Spleen (tissue), 11 donors: ENCODE measurements at regions not wholly inside any gene's neighbourhood (a gene's known extent, or its start where the extent isn't known, plus 50 kb on each side); places are given as distances from the start of the nearest gene placed in this dataset.

Experiments used
- DNase-seq: peaks from one replicate; pipeline ENCODE4 v3.0.0-alpha.2; 2020
- H3K27ac ChIP-seq, 8 donors: fragments of 200-600 bp; sonication (generic) in 7 of 8; 1 replicate in 4 of 8; 2 replicates in 4 of 8; pipeline versions ENCODE4 v1.5.0 to v1.8.0; 2016 to 2021; ENCODE audit warnings: inconsistent platforms in 4 of 8, mild to moderate bottlenecking in 4 of 8, moderate library complexity in 1 of 8
- H3K27me3 ChIP-seq, 7 donors: fragments of 200-600 bp; sonication (generic) in 6 of 7; replicated peaks in 1 of 7; 1 replicate in 4 of 7; 2 replicates in 3 of 7; pipeline versions ENCODE4 v1.5.0 to v1.8.0; 2016 to 2021; ENCODE audit warnings: inconsistent platforms in 3 of 7, mild to moderate bottlenecking in 1 of 7
- H3K36me3 ChIP-seq, 6 donors: fragments of 200-600 bp; sonication (generic) in 5 of 6; 1 replicate in 4 of 6; 2 replicates in 2 of 6; pipeline versions ENCODE4 v1.5.0 to v1.8.0; 2016 to 2021; ENCODE audit warnings: inconsistent platforms in 2 of 6
- H3K4me1 ChIP-seq, 6 donors: fragments of 200-600 bp; sonication (generic) in 5 of 6; 1 replicate in 3 of 6; 2 replicates in 3 of 6; pipeline versions ENCODE4 v1.5.0 to v1.8.0; 2016 to 2021; ENCODE audit warnings: inconsistent platforms in 3 of 6
- H3K4me3 ChIP-seq, 8 donors: fragments of 200-600 bp; sonication (generic) in 7 of 8; 1 replicate in 4 of 8; 2 replicates in 4 of 8; pipeline versions ENCODE4 v1.5.0 to v1.8.0; 2016 to 2021; ENCODE audit warnings: inconsistent platforms in 4 of 8, mild to moderate bottlenecking in 4 of 8, moderate library complexity in 2 of 8
- H3K9me3 ChIP-seq, 8 donors: fragments of 200-600 bp; sonication (generic) in 7 of 8; 1 replicate in 4 of 8; 2 replicates in 4 of 8; pipeline versions ENCODE4 v1.5.0 to v1.8.0; 2016 to 2021; ENCODE audit warnings: inconsistent platforms in 4 of 8
- POLR2A ChIP-seq, 3 donors: fragments of 450-650 bp; IDR thresholded peaks; one replicate each; pipeline ENCODE4 v1.5.1; 2017; ENCODE audit warnings: antibody characterized with exemption in 3 of 3, mild to moderate bottlenecking in 1 of 3
- POLR2AphosphoS5 ChIP-seq, 3 donors: sonication (generic); formaldehyde crosslinking; IDR thresholded peaks; one replicate each; pipeline ENCODE4 v1.5.1; 2017; ENCODE audit warnings: antibody characterized with exemption in 3 of 3
- WGBS, 5 donors: extraction: QIAGEN DNeasy Blood & Tissue Kit in 3 of 5; methylation state at CpG; one replicate each; pipeline versions ENCODE4 v1.1.5 to v1.1.7; 2013 to 2018; 5-methylcytosine and 5-hydroxymethylcytosine counted together
- intact Hi-C: fragments of 100-400 bp; cut with DNase I; formaldehyde crosslinking; loops from one replicate; pipeline ENCODE4 v1.15.0; 2023; ENCODE audit warnings: low total_unique reads
- TF ChIP-seq, protein P1 (sequence below), 11 experiments: fragments of 200-600 bp in 7 of 11; fragments of 450-650 bp in 4 of 11; sonication (generic) in 4 of 11; IDR thresholded peaks in 8 of 11; conservative IDR thresholded peaks in 3 of 11; 1 replicate in 7 of 11; 2 replicates in 4 of 11; pipeline versions ENCODE4 v1.4.0 to v1.8.0; 2016 to 2021; ENCODE audit warnings: antibody characterized with exemption in 11 of 11, inconsistent platforms in 4 of 11, mild to moderate bottlenecking in 1 of 11
- donor health status: healthy with polysubstance abuse.
- donor health status: DM: no; HTN: no; CAD: no; lungs with moderate emphysema.
- donor health status: DM: no; HTN: no; CAD: no.
- donor health status: Bipolar disorder and iron deficiency.
- donor health status: healthy.
- donor health status: DM: no; HTN: no; CAD: no.
- donor health status: DM: yes; HTN: yes; CAD: no.

DNA sequence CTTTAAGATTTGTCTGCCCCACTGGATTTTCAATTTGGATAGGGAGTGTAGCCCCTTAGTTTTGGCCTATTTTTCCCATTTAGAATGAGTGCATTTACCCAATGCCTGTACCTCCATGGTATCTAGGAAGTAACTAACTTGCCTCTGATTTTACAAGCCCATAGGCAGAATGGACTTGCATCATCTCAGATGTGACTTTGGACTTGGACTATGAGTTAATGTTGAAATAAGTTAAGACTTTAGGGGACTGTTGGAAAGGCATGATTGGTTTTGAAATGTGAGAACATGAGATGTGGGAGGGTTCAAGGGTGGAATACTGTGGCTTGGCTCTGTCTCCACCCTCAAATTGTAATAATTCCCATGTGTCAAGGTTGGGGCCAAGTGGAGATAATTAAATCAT is 2480.2 kb downstream of the PCDH7 start:
- no peak for DNase-seq
- intact Hi-C loops: no loop called here
- Histone ChIP-seq H3K9me3 (peaks cover 0 to 25% (median 5%) of the 10 kb centered on the region in 8 donors), H3K27me3 (no peaks in the 10 kb centered on the region), H3K4me1 (no peaks in the 10 kb centered on the region), H3K4me3 (no peak overlapping the region), H3K36me3 (no peaks in the 10 kb centered on the region), H3K27ac (no peak overlapping the region)
- TF ChIP-seq POLR2A (IDR thresholded peaks at IDR 0.05): no peak
- TF ChIP-seq, protein P1, sequence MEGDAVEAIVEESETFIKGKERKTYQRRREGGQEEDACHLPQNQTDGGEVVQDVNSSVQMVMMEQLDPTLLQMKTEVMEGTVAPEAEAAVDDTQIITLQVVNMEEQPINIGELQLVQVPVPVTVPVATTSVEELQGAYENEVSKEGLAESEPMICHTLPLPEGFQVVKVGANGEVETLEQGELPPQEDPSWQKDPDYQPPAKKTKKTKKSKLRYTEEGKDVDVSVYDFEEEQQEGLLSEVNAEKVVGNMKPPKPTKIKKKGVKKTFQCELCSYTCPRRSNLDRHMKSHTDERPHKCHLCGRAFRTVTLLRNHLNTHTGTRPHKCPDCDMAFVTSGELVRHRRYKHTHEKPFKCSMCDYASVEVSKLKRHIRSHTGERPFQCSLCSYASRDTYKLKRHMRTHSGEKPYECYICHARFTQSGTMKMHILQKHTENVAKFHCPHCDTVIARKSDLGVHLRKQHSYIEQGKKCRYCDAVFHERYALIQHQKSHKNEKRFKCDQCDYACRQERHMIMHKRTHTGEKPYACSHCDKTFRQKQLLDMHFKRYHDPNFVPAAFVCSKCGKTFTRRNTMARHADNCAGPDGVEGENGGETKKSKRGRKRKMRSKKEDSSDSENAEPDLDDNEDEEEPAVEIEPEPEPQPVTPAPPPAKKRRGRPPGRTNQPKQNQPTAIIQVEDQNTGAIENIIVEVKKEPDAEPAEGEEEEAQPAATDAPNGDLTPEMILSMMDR (IDR thresholded peaks at IDR 0.05 in 8 of 11, conservative IDR thresholded peaks at IDR 0.05 in 3 of 11): no peak

GRCh38 chr4:33218238-33218637 is 2498.1 kb downstream of the PCDH7 start:
- no peak for TF ChIP-seq POLR2AphosphoS5 (IDR thresholded peaks at IDR 0.05)
- no peak for TF ChIP-seq POLR2A (IDR thresholded peaks at IDR 0.05)
- TF ChIP-seq, protein P1 (IDR thresholded peaks at IDR 0.05 in 8 of 11, conservative IDR thresholded peaks at IDR 0.05 in 3 of 11): no peak
- H3K9me3 ChIP-seq: peaks cover 0 to 6% (median 0%) of the 10 kb centered on the region in 8 donors
- no peak overlapping the region for H3K4me3 ChIP-seq
- 66 to 83% (median 75%) methylated on average over 5 of the region's 5 CpGs for WGBS, 5 donors
- DNase-seq: no peak
- no peak overlapping the region for H3K27ac ChIP-seq
- no peaks in the 10 kb centered on the region for H3K4me1 ChIP-seq
- H3K27me3 ChIP-seq: no peaks in the 10 kb centered on the region
- H3K36me3 ChIP-seq: no peaks in the 10 kb centered on the region
- intact Hi-C loops: no loop called here

DNA sequence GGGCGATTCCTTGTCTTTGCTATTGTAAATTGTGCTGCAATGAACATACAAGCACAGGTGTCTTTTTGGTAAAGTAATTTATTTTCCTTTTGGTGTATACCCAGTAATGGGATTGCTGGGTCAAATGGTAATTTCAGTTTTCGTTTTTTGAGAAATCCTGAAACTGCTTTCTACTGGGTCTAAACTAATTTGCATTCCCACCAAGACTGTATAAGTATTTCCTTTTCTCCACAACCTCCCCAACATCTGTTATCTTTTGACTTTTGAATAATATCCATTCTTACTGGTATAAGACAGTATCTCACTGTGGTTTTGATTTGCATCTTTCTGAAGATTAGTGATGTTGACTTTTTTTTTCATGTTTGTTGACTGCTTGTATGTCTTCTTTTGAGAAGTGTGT is 2506.0 kb downstream of the PCDH7 start:
- no peaks in the 10 kb centered on the region for H3K4me1 ChIP-seq
- intact Hi-C loops: no loop called here
- TF ChIP-seq POLR2AphosphoS5 (IDR thresholded peaks at IDR 0.05): no peak
- TF ChIP-seq POLR2A (IDR thresholded peaks at IDR 0.05): no peak
- TF ChIP-seq, protein P1 (IDR thresholded peaks at IDR 0.05 in 8 of 11, conservative IDR thresholded peaks at IDR 0.05 in 3 of 11): no peak
- DNase-seq: no peak
- H3K36me3 ChIP-seq: no peaks in the 10 kb centered on the region
- peaks cover 0 to 14% (median 0%) of the 10 kb centered on the region in 8 donors for H3K9me3 ChIP-seq
- 37 to 72% (median 65%) methylated on average over 2 of the region's 2 CpGs for WGBS, 5 donors
- no peak overlapping the region for H3K4me3 ChIP-seq
- H3K27ac ChIP-seq: no peak overlapping the region
- no peaks in the 10 kb centered on the region for H3K27me3 ChIP-seq

DNA sequence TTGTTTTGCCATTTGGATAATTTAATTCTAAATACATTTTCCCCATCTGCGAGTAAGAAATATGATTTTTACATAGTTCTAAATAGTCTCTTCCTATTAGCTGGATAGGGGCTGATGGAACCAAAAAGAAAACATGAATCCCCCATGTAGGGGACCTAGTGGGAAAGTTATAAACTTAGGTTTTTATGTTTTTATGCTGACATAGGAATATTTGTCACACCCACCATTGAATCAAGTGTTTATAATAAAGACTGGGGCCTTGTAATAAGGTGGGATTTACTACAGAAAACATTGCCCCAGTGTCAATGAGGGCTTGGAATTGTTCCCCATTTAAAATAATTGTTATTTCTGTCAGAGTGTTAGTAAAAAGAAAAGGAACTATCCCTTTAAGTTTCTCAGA is 2506.6 kb downstream of the PCDH7 start:
- 69 to 95% (median 78%) methylated on average over 1 of the region's 1 CpG for WGBS, 5 donors
- Histone ChIP-seq H3K9me3 (peaks cover 0 to 14% (median 0%) of the 10 kb centered on the region in 8 donors), H3K27me3 (no peaks in the 10 kb centered on the region), H3K4me3 (no peak overlapping the region), H3K27ac (no peak overlapping the region), H3K4me1 (no peaks in the 10 kb centered on the region), H3K36me3 (no peaks in the 10 kb centered on the region)
- intact Hi-C loops: no loop called here
- DNase-seq: no peak
- TF ChIP-seq POLR2A (IDR thresholded peaks at IDR 0.05) (no peak), POLR2AphosphoS5 (IDR thresholded peaks at IDR 0.05) (no peak)
- TF ChIP-seq, protein P1 (IDR thresholded peaks at IDR 0.05 in 8 of 11, conservative IDR thresholded peaks at IDR 0.05 in 3 of 11): no peak
